Putamen (tissue), 1 donor: ENCODE measurements at regions not wholly inside any gene's neighbourhood (a gene's known extent, or its start where the extent isn't known, plus 50 kb on each side); places are given as distances from the start of the nearest gene placed in this dataset.

Experiments used
- DNase-seq: peaks from one replicate; pipeline ENCODE4 v3.0.0-alpha.2; 2016; ENCODE audit warnings: low spot score

- DNase-seq, result no peak
Measured at GRCh38 chr21:40985370-40985769, 138.4 kb upstream of the DSCAM start.

- DNase-seq, result no peak
Measured at GRCh38 chr21:40990366-40990765, 143.4 kb upstream of the DSCAM start.

- DNase-seq, result no peak
Measured at GRCh38 chr21:40997831-40998230, 150.9 kb upstream of the DSCAM start.

GRCh38 chr21:41000838-41001237 is 153.9 kb upstream of the DSCAM start:
- no peak for DNase-seq

- DNase-seq, result no peak
Measured at GRCh38 chr21:41006636-41007035, 159.7 kb upstream of the DSCAM start.

GRCh38 chr21:41008351-41008750 is 159.6 kb upstream of the BACE2 start:
- no peak for DNase-seq

GRCh38 chr21:41008974-41009373 is 159.0 kb upstream of the BACE2 start:
- DNase-seq, result peak; percentile 7

- DNase-seq, result no peak
Measured at GRCh38 chr21:41009398-41010100, 158.4 kb upstream of the BACE2 start.

- no peak for DNase-seq
Measured at GRCh38 chr21:41010101-41010435, 157.9 kb upstream of the BACE2 start.

GRCh38 chr21:41011098-41011731 is 156.7 kb upstream of the BACE2 start:
- no peak for DNase-seq

- DNase-seq, result no peak
Measured at GRCh38 chr21:41011951-41012366, 156.0 kb upstream of the BACE2 start.

GRCh38 chr21:41012425-41012824 is 155.5 kb upstream of the BACE2 start:
- no peak for DNase-seq

GRCh38 chr21:41016472-41016871 is 151.5 kb upstream of the BACE2 start:
- no peak for DNase-seq

GRCh38 chr21:41018431-41018830 is 149.5 kb upstream of the BACE2 start:
- DNase-seq, result no peak

- no peak for DNase-seq
Measured at GRCh38 chr21:41023936-41024335, 144.0 kb upstream of the BACE2 start.

GRCh38 chr21:41024341-41024740 is 143.6 kb upstream of the BACE2 start:
- no peak for DNase-seq

- no peak for DNase-seq
Measured at GRCh38 chr21:41024746-41025254, 143.2 kb upstream of the BACE2 start.

- no peak for DNase-seq
Measured at GRCh38 chr21:41029571-41029970, 138.4 kb upstream of the BACE2 start.

- DNase-seq, result no peak
Measured at GRCh38 chr21:41031701-41032220, 136.2 kb upstream of the BACE2 start.

GRCh38 chr21:41032541-41032940 is 135.4 kb upstream of the BACE2 start:
- no peak for DNase-seq

GRCh38 chr21:41037212-41037611 is 130.7 kb upstream of the BACE2 start:
- DNase-seq, result no peak

GRCh38 chr21:41037936-41038335 is 130.0 kb upstream of the BACE2 start:
- DNase-seq, result no peak

- no peak for DNase-seq
Measured at GRCh38 chr21:41043014-41043413, 124.9 kb upstream of the BACE2 start.
